IMR-90 (cell line): ENCODE measurements at regions not wholly inside any gene's neighbourhood (a gene's known extent, or its start where the extent isn't known, plus 50 kb on each side); places are given as distances from the start of the nearest gene placed in this dataset.

ENCODE experiments used
- ATAC-seq: fragments of 200-7000 bp; cut with Tn5 transposase; 2 replicates; pipeline ENCODE4 v1.9.1; 2020; ENCODE audit warnings: low read depth, mild to moderate bottlenecking, moderate library complexity
- BruUV-seq: library from RNA; stranded (reverse); fragments of 400-500 nt; replicated peaks from 2 replicates; lab custom pipeline; 2021; lab: Mats Ljungman, UMichigan
- CTCF ChIA-PET: fragments of 300-600 bp; formaldehyde crosslinking; extraction: SDS; loops from one replicate; lab custom pipeline; 2021; ENCODE audit warnings: antibody characterized with exemption; lab: Yijun Ruan, JAX
- POLR2A ChIA-PET: fragments of 300-600 bp; sonication (Branson Sonifier 250); formaldehyde crosslinking; loops from one replicate; lab custom pipeline; 2022; ENCODE audit warnings: antibody characterized with exemption; ENCODE audit not compliant: unreplicated experiment; lab: Charles Lee
- DNase-seq: peaks from one replicate; pipeline ENCODE4 v3.0.0; 2013
- H2AFZ ChIP-seq: replicated peaks from 2 replicates; pipeline ENCODE3; 2013; ENCODE audit warnings: low read length, mild to moderate bottlenecking; ENCODE audit not compliant: poor library complexity
- H2AK5ac ChIP-seq: 2 replicates; pipeline ENCODE4 v1.6.1; 2013; ENCODE audit warnings: low read depth, low read length, inconsistent platforms
- H2AK9ac ChIP-seq: replicated peaks from 2 replicates; pipeline ENCODE3; 2013; ENCODE audit warnings: mild to moderate bottlenecking, low read depth, low read length, moderate library complexity; ENCODE audit not compliant: poor library complexity
- H2BK120ac ChIP-seq: 2 replicates; pipeline ENCODE4 v1.6.1; 2013; ENCODE audit warnings: low read depth, low read length, inconsistent platforms
- H2BK15ac ChIP-seq: 3 replicates; pipeline ENCODE4 v1.6.1; 2013; ENCODE audit warnings: low read depth, low read length, inconsistent platforms
- H2BK20ac ChIP-seq: 2 replicates; pipeline ENCODE4 v1.6.1; 2013; ENCODE audit warnings: low read depth, mild to moderate bottlenecking, inconsistent platforms, low read length, moderate library complexity
- H2BK5ac ChIP-seq: 2 replicates; pipeline ENCODE4 v1.6.1; 2013; ENCODE audit warnings: mild to moderate bottlenecking, low read depth, low read length, inconsistent platforms; ENCODE audit not compliant: poor library complexity, severe bottlenecking
- H3K14ac ChIP-seq: replicated peaks from 2 replicates; pipeline ENCODE4 v1.6.1; 2013; ENCODE audit warnings: low read depth, low read length, inconsistent platforms
- H3K18ac ChIP-seq: 2 replicates; pipeline ENCODE4 v1.6.1; 2013; ENCODE audit warnings: low read depth, low read length, control low read depth
- H3K23ac ChIP-seq: 2 replicates; pipeline ENCODE4 v1.6.1; 2013; ENCODE audit warnings: low read depth, low read length, inconsistent platforms
- H3K27ac ChIP-seq: 2 replicates; pipeline ENCODE4 v1.5.1; 2013; ENCODE audit warnings: mild to moderate bottlenecking, control low read depth, low read length; ENCODE audit not compliant: insufficient read depth
- H3K27me3 ChIP-seq: 2 replicates; pipeline ENCODE4 v1.6.1; 2013; ENCODE audit warnings: low read length; ENCODE audit not compliant: control insufficient read depth, insufficient read depth
- H3K36me3 ChIP-seq: 2 replicates; pipeline ENCODE4 v1.6.1; 2013; ENCODE audit warnings: low read length, mixed read lengths; ENCODE audit not compliant: control insufficient read depth, insufficient read depth
- H3K4ac ChIP-seq: 2 replicates; pipeline ENCODE4 v1.6.1; 2013; ENCODE audit warnings: low read depth, low read length, inconsistent platforms
- H3K4me1 ChIP-seq: 2 replicates; pipeline ENCODE4 v1.6.1; 2013; ENCODE audit warnings: low read length, mixed read lengths; ENCODE audit not compliant: control insufficient read depth, insufficient read depth
- H3K4me2 ChIP-seq: 2 replicates; pipeline ENCODE4 v1.6.1; 2013; ENCODE audit warnings: low read depth, mild to moderate bottlenecking, control low read depth, low read length, moderate library complexity
- H3K4me3 ChIP-seq: 2 replicates; pipeline ENCODE4 v1.5.1; 2013; ENCODE audit warnings: low read depth, mild to moderate bottlenecking, control low read depth, low read length, moderate library complexity; ENCODE audit not compliant: insufficient read depth
- H3K56ac ChIP-seq: 2 replicates; pipeline ENCODE4 v1.6.1; 2013; ENCODE audit warnings: low read length, inconsistent platforms; ENCODE audit not compliant: insufficient read depth; ENCODE audit errors: extremely low read depth
- H3K79me1 ChIP-seq, 2 experiments: 2 replicates each; pipeline ENCODE4 v1.6.1; 2013; ENCODE audit warnings: low read length in 2 of 2, inconsistent platforms in 1 of 2, low read depth in 1 of 2
- H3K9ac ChIP-seq: 2 replicates; pipeline ENCODE4 v1.6.1; 2013; ENCODE audit warnings: low read depth, low read length, control low read depth
- H3K9me1 ChIP-seq: 2 replicates; pipeline ENCODE4 v1.6.1; 2013; ENCODE audit warnings: low read length, inconsistent platforms; ENCODE audit not compliant: insufficient read depth
- H3K9me3 ChIP-seq: 2 replicates; pipeline ENCODE4 v1.6.1; 2013; ENCODE audit warnings: low read length; ENCODE audit not compliant: control insufficient read depth, insufficient read depth
- H4K20me1 ChIP-seq: 2 replicates; pipeline ENCODE4 v1.6.1; 2013; ENCODE audit warnings: low read length, inconsistent platforms; ENCODE audit not compliant: insufficient read depth
- H4K5ac ChIP-seq: 2 replicates; pipeline ENCODE4 v1.6.1; 2013; ENCODE audit warnings: mild to moderate bottlenecking, low read depth, low read length, control low read depth
- H4K8ac ChIP-seq, 2 experiments: 2 replicates each; pipeline ENCODE4 v1.6.1; 2013; ENCODE audit warnings: low read depth in 2 of 2, low read length in 2 of 2, control low read depth in 1 of 2, inconsistent platforms in 1 of 2
- H4K91ac ChIP-seq: 2 replicates; pipeline ENCODE4 v1.6.1; 2013; ENCODE audit warnings: low read depth, low read length, inconsistent platforms; ENCODE audit not compliant: insufficient read depth
- MAFK ChIP-seq: IDR thresholded peaks from 2 replicates; pipeline ENCODE4 v1.6.1; 2012; ENCODE audit warnings: low read depth, low read length, improper control_type of control experiment
- WGBS, 2 experiments: methylation state at CpG; one replicate each; pipeline versions ENCODE4 v1.1.5 to v1.1.7; 2013; ENCODE audit warnings: missing lambda C conversion rate in 2 of 2; ENCODE audit not compliant: insufficient read length in 1 of 2; ENCODE audit errors: extremely low coverage in 2 of 2; 5-methylcytosine and 5-hydroxymethylcytosine counted together
- dilution Hi-C: fragments of 300-500 bp; cut with HindIII; formaldehyde crosslinking; loops from one replicate; pipeline ENCODE4 v1.14.3; 2018; ENCODE audit warnings: low sequenced_read_pairs; ENCODE audit not compliant: unreplicated experiment
- in situ Hi-C: fragments of 300-500 bp; cut with MboI; formaldehyde crosslinking; loops from 3 replicates; pipeline ENCODE4 v1.14.3; 2019; ENCODE audit warnings: low sequenced_read_pairs, inconsistent platforms, mixed read lengths
- intact Hi-C: fragments of 100-400 bp; cut with micrococcal nuclease; formaldehyde crosslinking; loops from 2 replicates; pipeline ENCODE4 v1.10.0; 2022

DNA sequence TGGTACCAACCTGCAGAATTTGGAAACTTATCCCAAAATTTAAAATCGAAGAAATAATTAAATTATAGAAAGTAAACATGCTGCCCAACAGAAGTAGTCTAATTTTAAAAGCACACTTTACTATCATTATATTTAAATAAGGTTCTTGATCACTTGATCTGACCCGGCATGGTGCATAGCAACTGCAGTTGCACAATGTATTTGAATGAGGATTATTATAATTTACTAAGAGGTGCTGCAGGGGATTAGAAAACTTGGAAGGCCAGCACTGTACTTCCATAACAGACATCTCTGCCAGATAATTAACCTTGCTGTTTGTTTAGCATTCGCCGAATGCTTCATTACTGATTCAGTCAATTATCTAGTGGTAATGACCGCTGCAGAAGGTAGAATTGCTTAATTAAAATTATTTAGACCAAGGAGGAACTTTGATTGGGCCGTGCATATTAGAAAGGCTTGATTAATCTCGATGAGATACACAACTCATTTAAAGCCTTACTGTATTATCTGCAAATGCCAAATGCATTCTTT, 971.6 kb downstream of the ZPLD1 start:
- no peak overlapping the region for H4K5ac ChIP-seq
- H2AK9ac ChIP-seq = no peak overlapping the region

More for the DNA sequence above, 971.6 kb downstream of the ZPLD1 start:
- H3K9me1 ChIP-seq = no peaks in the 10 kb centered on the region
- H4K20me1 ChIP-seq = no peaks in the 10 kb centered on the region
- DNase-seq (no peak), ATAC-seq (no peak)
- no peak overlapping the region for H2BK120ac ChIP-seq
- no peak overlapping the region for H3K18ac ChIP-seq
- dilution Hi-C loops = no loop called here
- H3K4me2 ChIP-seq = no peak overlapping the region
- no peak overlapping the region for H3K23ac ChIP-seq
- H3K9ac ChIP-seq = no peak overlapping the region
- H4K8ac ChIP-seq = no peak overlapping the region
- no peak for TF ChIP-seq MAFK
- H4K91ac ChIP-seq = no peak overlapping the region
- no peak overlapping the region for H2BK5ac ChIP-seq
- ChIA-PET POLR2A (no interaction called here), CTCF (no interaction called here)
- no peaks in the 10 kb centered on the region for H3K27me3 ChIP-seq
- in situ Hi-C loops = no loop called here
- no peak overlapping the region for H2AK5ac ChIP-seq
- no peak overlapping the region for H3K4me3 ChIP-seq
- WGBS, 2 experiments = no CpG with 5 or more reads among the region's 7 CpGs
- intact Hi-C loops = no loop called here
- H3K9me3 ChIP-seq = no peaks in the 10 kb centered on the region
- H3K79me1 ChIP-seq = no peaks in the 10 kb centered on the region
- H2BK15ac ChIP-seq = no peak overlapping the region
- no peak overlapping the region for H2AFZ ChIP-seq
- H3K27ac ChIP-seq = no peak overlapping the region
- H3K56ac ChIP-seq = no peak overlapping the region
- H3K4ac ChIP-seq = no peak overlapping the region
- H3K14ac ChIP-seq = no peak overlapping the region
- no TSS peak for BruUV-seq
- H3K36me3 ChIP-seq = no peaks in the 10 kb centered on the region
- H2BK20ac ChIP-seq = no peak overlapping the region
- no peaks in the 10 kb centered on the region for H3K4me1 ChIP-seq
